ENCODE measurements at regions not wholly inside any gene's neighbourhood (a gene's known extent, or its start where the extent isn't known, plus 50 kb on each side); places are given as distances from the start of the nearest gene placed in this dataset.
A peak's percentile ranks its signal among the peaks of the same experiment; 100 is the strongest.

GRCh38 chr2:149871091-149871885, 283.7 kb upstream of the MMADHC start:
- 79 to 91% (median 89%) methylated on average over 6 of the region's 6 CpGs for WGBS, 5 donors
- intact Hi-C loops (cut with DNase I; ENCODE audit: low total_unique reads), result no loop called here
- Histone ChIP-seq H3K27me3 (replicated peaks in 1 of 7) (no peaks in the 10 kb centered on the region), H3K4me3 (no peak overlapping the region), H3K36me3 (no peaks in the 10 kb centered on the region), H3K9me3 (peaks cover 0 to 14% (median 7%) of the 10 kb centered on the region in 8 donors), H3K4me1 (no peaks in the 10 kb centered on the region), H3K27ac (no peak overlapping the region)
- DNase-seq, result no peak
- TF ChIP-seq POLR2A (IDR thresholded peaks at IDR 0.05) (no peak), POLR2AphosphoS5 (IDR thresholded peaks at IDR 0.05) (no peak), CTCF (IDR thresholded peaks at IDR 0.05 in 8 of 11, conservative IDR thresholded peaks at IDR 0.05 in 3 of 11) (no peak)

DNA sequence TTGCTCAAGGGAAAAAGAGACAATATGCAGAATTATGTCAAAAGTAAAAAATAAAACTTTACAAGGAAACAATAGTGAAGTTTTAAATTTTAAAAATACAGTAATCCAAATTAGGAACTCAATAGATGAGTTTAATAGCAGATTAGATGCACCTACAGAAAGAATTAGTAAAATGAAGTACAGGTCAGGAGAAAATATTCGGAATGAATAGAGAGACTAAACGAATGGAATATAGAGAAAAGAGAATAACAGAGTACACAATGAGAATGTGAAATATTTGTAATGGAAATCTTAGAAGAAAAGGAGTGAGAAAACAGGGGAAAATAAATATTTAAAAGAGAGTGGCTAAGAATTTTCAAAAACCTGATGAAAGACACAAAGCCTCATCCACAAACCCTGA, 275.7 kb upstream of the MMADHC start:
- no peaks in the 10 kb centered on the region for H3K4me1 ChIP-seq
- H3K36me3 ChIP-seq, result no peaks in the 10 kb centered on the region
- H3K4me3 ChIP-seq, result no peak overlapping the region
- H3K9me3 ChIP-seq, result peaks cover 0 to 28% (median 9%) of the 10 kb centered on the region in 8 donors
- no peak for DNase-seq
- 68 to 83% (median 80%) methylated on average over 2 of the region's 2 CpGs for WGBS, 5 donors
- TF ChIP-seq CTCF (IDR thresholded peaks at IDR 0.05 in 8 of 11, conservative IDR thresholded peaks at IDR 0.05 in 3 of 11), result no peak
- TF ChIP-seq POLR2A (IDR thresholded peaks at IDR 0.05), result no peak
- no peak for TF ChIP-seq POLR2AphosphoS5 (IDR thresholded peaks at IDR 0.05)
- no peaks in the 10 kb centered on the region for H3K27me3 ChIP-seq (replicated peaks in 1 of 7)
- H3K27ac ChIP-seq, result no peak overlapping the region
- intact Hi-C loops (cut with DNase I; ENCODE audit: low total_unique reads), result no loop called here

DNA sequence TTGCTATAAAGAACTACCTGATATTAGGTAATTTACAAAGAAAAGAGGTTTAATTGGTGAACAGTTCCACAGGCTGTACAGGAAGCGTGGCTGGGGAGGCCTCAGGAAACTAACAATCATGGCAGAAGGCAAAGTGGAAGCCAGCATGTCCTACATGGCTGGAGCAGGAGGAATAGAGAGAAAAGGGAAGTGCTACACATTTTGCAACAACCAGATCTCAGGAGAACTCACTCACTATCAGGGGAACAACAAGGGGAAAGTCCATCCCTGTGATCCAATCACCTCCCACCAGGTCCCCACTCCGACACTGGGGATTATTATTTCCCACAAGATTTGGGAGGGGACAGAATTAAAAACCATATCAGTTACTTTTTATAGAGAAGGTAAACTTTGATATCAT, 273.5 kb upstream of the MMADHC start:
- Histone ChIP-seq H3K9me3 (peaks cover 0 to 28% (median 9%) of the 10 kb centered on the region in 8 donors), H3K27ac (peak overlapping the region in 2 of 8 donors; percentile 44 to 64), H3K27me3 (replicated peaks in 1 of 7) (no peaks in the 10 kb centered on the region), H3K4me1 (no peaks in the 10 kb centered on the region), H3K4me3 (no peak overlapping the region), H3K36me3 (no peaks in the 10 kb centered on the region)
- no peak for DNase-seq
- TF ChIP-seq CTCF (IDR thresholded peaks at IDR 0.05 in 8 of 11, conservative IDR thresholded peaks at IDR 0.05 in 3 of 11) (no peak), POLR2AphosphoS5 (IDR thresholded peaks at IDR 0.05) (no peak), POLR2A (IDR thresholded peaks at IDR 0.05) (no peak)
- intact Hi-C loops (cut with DNase I; ENCODE audit: low total_unique reads), result no loop called here
- 70 to 90% (median 84%) methylated on average over 2 of the region's 2 CpGs for WGBS, 5 donors

DNA sequence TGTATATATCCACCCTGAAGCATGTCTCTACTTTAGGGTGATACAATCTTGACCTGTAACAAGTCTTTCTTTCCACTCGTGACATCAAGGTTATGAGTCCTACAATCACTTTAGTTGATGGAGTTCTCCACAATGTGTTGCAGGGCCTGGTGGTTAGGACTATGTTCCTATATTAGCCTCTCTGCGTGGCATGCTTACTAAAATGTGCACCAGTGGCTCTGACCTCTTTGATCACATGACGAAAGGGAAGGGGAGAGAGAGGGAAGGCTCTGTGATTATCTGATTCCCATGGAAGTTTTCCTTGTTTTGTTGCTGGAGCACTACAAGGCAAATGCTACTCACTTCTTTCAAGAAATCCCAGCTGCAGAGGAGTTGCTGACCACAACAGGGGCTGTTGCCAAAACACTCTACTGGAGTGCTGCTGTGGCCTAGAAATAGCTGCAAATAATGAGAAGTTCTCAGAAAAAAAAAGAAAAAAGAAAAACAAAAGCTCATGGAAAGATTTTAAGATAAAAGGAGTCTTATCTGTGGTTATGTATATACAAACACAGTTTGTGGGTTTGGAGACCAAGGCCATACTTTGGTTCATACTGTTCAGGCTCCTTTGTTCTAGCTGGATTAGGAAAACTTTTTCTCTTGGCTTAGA, 272.8 kb upstream of the MMADHC start:
- Histone ChIP-seq H3K36me3 (no peaks in the 10 kb centered on the region), H3K4me1 (no peaks in the 10 kb centered on the region), H3K27me3 (replicated peaks in 1 of 7) (no peaks in the 10 kb centered on the region), H3K9me3 (peaks cover 0 to 28% (median 9%) of the 10 kb centered on the region in 8 donors), H3K27ac (peak overlapping the region in 4 of 8 donors; percentile 31 to 64 (median 39)), H3K4me3 (no peak overlapping the region)
- DNase-seq, result no peak
- 58 to 77% (median 70%) methylated on average over 3 of the region's 3 CpGs for WGBS, 5 donors
- TF ChIP-seq POLR2AphosphoS5 (IDR thresholded peaks at IDR 0.05), result no peak
- no peak for TF ChIP-seq CTCF (IDR thresholded peaks at IDR 0.05 in 8 of 11, conservative IDR thresholded peaks at IDR 0.05 in 3 of 11)
- TF ChIP-seq POLR2A (IDR thresholded peaks at IDR 0.05), result no peak
- intact Hi-C loops (cut with DNase I; ENCODE audit: low total_unique reads), result no loop called here

Measured in spleen (tissue), 11 donors.